ENCODE measurements at regions not wholly inside any gene's neighbourhood (a gene's known extent, or its start where the extent isn't known, plus 50 kb on each side); places are given as distances from the start of the nearest gene placed in this dataset.

- WGBS, 2 donors: 98 to 100% methylated on average over 2 of the region's 2 CpGs
- Histone ChIP-seq H3K4me1 (no peaks in the 10 kb centered on the region), H3K9me3 (no peaks in the 10 kb centered on the region), H3K4me3 (no peak overlapping the region), H3K27ac (no peak overlapping the region), H3K27me3 (no peaks in the 10 kb centered on the region), H3K36me3 (ENCODE audit: low read depth, missing control alignments) (no peaks in the 10 kb centered on the region)
- no peak for TF ChIP-seq POLR2A (IDR thresholded peaks at IDR 0.05)
- TF ChIP-seq, protein P1, sequence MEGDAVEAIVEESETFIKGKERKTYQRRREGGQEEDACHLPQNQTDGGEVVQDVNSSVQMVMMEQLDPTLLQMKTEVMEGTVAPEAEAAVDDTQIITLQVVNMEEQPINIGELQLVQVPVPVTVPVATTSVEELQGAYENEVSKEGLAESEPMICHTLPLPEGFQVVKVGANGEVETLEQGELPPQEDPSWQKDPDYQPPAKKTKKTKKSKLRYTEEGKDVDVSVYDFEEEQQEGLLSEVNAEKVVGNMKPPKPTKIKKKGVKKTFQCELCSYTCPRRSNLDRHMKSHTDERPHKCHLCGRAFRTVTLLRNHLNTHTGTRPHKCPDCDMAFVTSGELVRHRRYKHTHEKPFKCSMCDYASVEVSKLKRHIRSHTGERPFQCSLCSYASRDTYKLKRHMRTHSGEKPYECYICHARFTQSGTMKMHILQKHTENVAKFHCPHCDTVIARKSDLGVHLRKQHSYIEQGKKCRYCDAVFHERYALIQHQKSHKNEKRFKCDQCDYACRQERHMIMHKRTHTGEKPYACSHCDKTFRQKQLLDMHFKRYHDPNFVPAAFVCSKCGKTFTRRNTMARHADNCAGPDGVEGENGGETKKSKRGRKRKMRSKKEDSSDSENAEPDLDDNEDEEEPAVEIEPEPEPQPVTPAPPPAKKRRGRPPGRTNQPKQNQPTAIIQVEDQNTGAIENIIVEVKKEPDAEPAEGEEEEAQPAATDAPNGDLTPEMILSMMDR (IDR thresholded peaks at IDR 0.05): no peak
- intact Hi-C loops (cut with DNase I; ENCODE audit: low total_unique reads): no loop called here
- no peak for DNase-seq
These were observed 757.1 kb downstream of the INHBA start for GRCh38 chr7:40945788-40946187.

GRCh38 chr7:40944981-40945585 lies 757.8 kb downstream of the INHBA start:
- no peak overlapping the region for H3K27ac ChIP-seq
- no peaks in the 10 kb centered on the region for H3K9me3 ChIP-seq
- intact Hi-C loops (cut with DNase I; ENCODE audit: low total_unique reads): no loop called here
- no peaks in the 10 kb centered on the region for H3K4me1 ChIP-seq
- H3K27me3 ChIP-seq: no peaks in the 10 kb centered on the region
- no peak for DNase-seq
- H3K4me3 ChIP-seq: no peak overlapping the region
- TF ChIP-seq, protein P1 (IDR thresholded peaks at IDR 0.05): no peak
- no peak for TF ChIP-seq POLR2A (IDR thresholded peaks at IDR 0.05)
- H3K36me3 ChIP-seq (ENCODE audit: low read depth, missing control alignments): no peaks in the 10 kb centered on the region

- H3K36me3 ChIP-seq (ENCODE audit: low read depth, missing control alignments): no peaks in the 10 kb centered on the region
- TF ChIP-seq, protein P1 (IDR thresholded peaks at IDR 0.05): no peak
- TF ChIP-seq POLR2A (IDR thresholded peaks at IDR 0.05): no peak
These were observed 765.0 kb downstream of the INHBA start for GRCh38 chr7:40937879-40938278.

DNA sequence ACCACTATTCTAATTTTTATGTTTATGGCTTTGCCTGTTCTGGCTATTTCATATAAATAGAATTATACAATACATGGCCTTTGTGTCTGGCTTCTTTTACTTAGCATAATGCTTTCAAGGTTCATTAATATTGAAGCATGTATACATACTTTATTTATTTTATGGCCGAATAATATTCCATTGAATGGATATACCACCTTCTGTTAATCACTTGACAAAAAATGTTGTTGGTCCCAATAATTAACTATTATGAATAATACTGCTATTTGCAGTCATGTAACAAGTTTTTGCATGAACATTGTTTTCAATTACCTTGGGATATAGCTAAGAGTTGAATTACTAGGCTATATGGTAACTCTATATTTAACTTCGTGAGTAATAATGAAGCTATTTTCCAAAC lies 767.5 kb downstream of the INHBA start:
- Histone ChIP-seq H3K36me3 (ENCODE audit: low read depth, missing control alignments) (no peaks in the 10 kb centered on the region), H3K4me3 (no peak overlapping the region), H3K27me3 (no peaks in the 10 kb centered on the region), H3K4me1 (no peaks in the 10 kb centered on the region), H3K9me3 (no peaks in the 10 kb centered on the region), H3K27ac (no peak overlapping the region)
- no peak for TF ChIP-seq POLR2A (IDR thresholded peaks at IDR 0.05)
- TF ChIP-seq, protein P1 (IDR thresholded peaks at IDR 0.05): no peak
- WGBS, 2 donors: 91 to 96% methylated on average over 2 of the region's 2 CpGs
- DNase-seq: no peak
- intact Hi-C loops (cut with DNase I; ENCODE audit: low total_unique reads): no loop called here

More at GRCh38 chr7:40937879-40938278, 765.0 kb downstream of the INHBA start:
- Histone ChIP-seq H3K4me3 (no peak overlapping the region), H3K27ac (no peak overlapping the region), H3K27me3 (no peaks in the 10 kb centered on the region), H3K9me3 (no peaks in the 10 kb centered on the region), H3K4me1 (no peaks in the 10 kb centered on the region)
- 89 to 92% methylated on average over 2 of the region's 2 CpGs for WGBS, 2 donors
- no peak for DNase-seq
- intact Hi-C loops (cut with DNase I; ENCODE audit: low total_unique reads): no loop called here

DNA sequence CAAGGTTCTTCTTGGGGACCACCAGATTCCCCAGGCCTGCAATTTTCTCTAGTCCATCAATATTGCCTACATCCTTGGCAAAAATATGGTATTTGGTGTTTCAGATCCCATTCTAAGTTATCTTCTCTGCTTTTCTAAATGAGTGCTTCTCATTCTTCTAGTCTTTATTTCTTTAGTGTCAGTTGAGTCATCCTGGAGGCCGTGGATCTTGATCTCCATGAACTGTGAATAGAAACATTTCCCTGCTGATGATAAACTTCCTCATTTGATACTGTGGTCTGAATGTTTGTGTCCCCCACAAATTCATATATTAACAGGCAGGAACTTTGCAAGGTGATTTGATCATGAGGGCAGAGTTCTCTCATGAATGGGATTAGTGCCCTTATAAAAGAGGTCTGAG lies 779.3 kb downstream of the INHBA start:
- no peak overlapping the region for H3K4me3 ChIP-seq
- WGBS, 2 donors: 75 to 100% methylated on average over 1 of the region's 1 CpG
- H3K4me1 ChIP-seq: no peaks in the 10 kb centered on the region
- no peaks in the 10 kb centered on the region for H3K36me3 ChIP-seq (ENCODE audit: low read depth, missing control alignments)
- H3K9me3 ChIP-seq: no peaks in the 10 kb centered on the region
- TF ChIP-seq, protein P1 (IDR thresholded peaks at IDR 0.05): no peak
- TF ChIP-seq POLR2A (IDR thresholded peaks at IDR 0.05): no peak
- no peak for DNase-seq
- no peaks in the 10 kb centered on the region for H3K27me3 ChIP-seq
- H3K27ac ChIP-seq: no peak overlapping the region
- intact Hi-C loops (cut with DNase I; ENCODE audit: low total_unique reads): no loop called here
